ENCODE measurements at regions not wholly inside any gene's neighbourhood (a gene's known extent, or its start where the extent isn't known, plus 50 kb on each side); places are given as distances from the start of the nearest gene placed in this dataset.

- H3K36me3 ChIP-seq (ENCODE audit: control insufficient read depth in 2 of 2, insufficient read depth in 2 of 2, low read length in 1 of 2): no peaks in the 10 kb centered on the region
- no peaks in the 10 kb centered on the region for H3K4me1 ChIP-seq (ENCODE audit: control insufficient read depth, insufficient read depth, low read length)
- no peak overlapping the region for H3K4me2 ChIP-seq (ENCODE audit: control insufficient read depth, insufficient read depth)
- H3K4me3 ChIP-seq: no peak overlapping the region
- POLR2A ChIA-PET: no interaction called here
- no peak for TF ChIP-seq SRF (IDR thresholded peaks at IDR 0.05; ENCODE audit: low read depth in 2 of 2, low read length in 2 of 2)
- no peak for TF ChIP-seq RBBP5 (conservative IDR thresholded peaks at IDR 0.05)
- no peak for TF ChIP-seq SPI1 (IDR thresholded peaks at IDR 0.05; ENCODE audit: borderline replicate concordance, insufficient read depth, low read depth, low read length)
- no peak for TF ChIP-seq MYC (IDR thresholded peaks at IDR 0.05; ENCODE audit: insufficient read depth, insufficient read length, insufficient replicate concordance, low read length, severe bottlenecking)
- TF ChIP-seq POLR2A (IDR thresholded peaks at IDR 0.05; ENCODE audit: low read depth, low read length): no peak
- no peak for TF ChIP-seq ZNF207 (IDR thresholded peaks at IDR 0.05; ENCODE audit: borderline replicate concordance)
- TF ChIP-seq BCLAF1 (IDR thresholded peaks at IDR 0.05): no peak
- no peak for TF ChIP-seq GATAD2B (conservative IDR thresholded peaks at IDR 0.05; ENCODE audit: low read depth)
- no peak for TF ChIP-seq RFX5 (IDR thresholded peaks at IDR 0.05; ENCODE audit: low read depth, low read length)
- no peak for TF ChIP-seq EED (IDR thresholded peaks at IDR 0.05; ENCODE audit: low read depth)
- no peak for TF ChIP-seq SREBF1 (IDR thresholded peaks at IDR 0.05; ENCODE audit: low read length)
- TF ChIP-seq RCOR1 (conservative IDR thresholded peaks at IDR 0.05; ENCODE audit: low read depth, low read length): no peak
- no peak for TF ChIP-seq CTCF (IDR thresholded peaks at IDR 0.05 in 2 of 3, conservative IDR thresholded peaks at IDR 0.05 in 1 of 3; ENCODE audit: control insufficient read depth in 2 of 3, extremely low read depth in 1 of 3, insufficient read depth in 1 of 3, low read depth in 3 of 3, low read length in 3 of 3)
- in situ Hi-C loops (cut with MboI) (no loop called here), intact Hi-C loops (cut with micrococcal nuclease; ENCODE audit: unreplicated experiment) (no loop called here)
- H3K9ac ChIP-seq (ENCODE audit: control insufficient read depth, insufficient read depth, low read length): no peak overlapping the region
- DNase-seq (ENCODE audit: low read depth, low spot score) (no peak), ATAC-seq (no peak), FAIRE-seq (no peak)
- no peaks in the 10 kb centered on the region for H3K79me2 ChIP-seq (ENCODE audit: control insufficient read depth, insufficient read depth, low read length)
- H3K27ac ChIP-seq (ENCODE audit: control insufficient read depth, insufficient read depth): no peak overlapping the region
- WGBS (ENCODE audit: insufficient coverage, insufficient replicate concordance, low lambda C conversion rate, missing lambda C conversion rate): 63% methylated on average over 1 of the region's 1 CpG
- RAD21 ChIA-PET (ENCODE audit: unreplicated experiment): no interaction called here
- H3K9me3 ChIP-seq (replicated peaks; ENCODE audit: control insufficient read depth, insufficient read depth, low read length): no peaks in the 10 kb centered on the region
- H3K27me3 ChIP-seq (replicated peaks in 1 of 2; ENCODE audit: control insufficient read depth in 2 of 2, insufficient read depth in 2 of 2, low read length in 1 of 2): no peaks in the 10 kb centered on the region
- no peaks in the 10 kb centered on the region for H4K20me1 ChIP-seq (ENCODE audit: control insufficient read depth, insufficient read depth)
- H2AFZ ChIP-seq (ENCODE audit: control insufficient read depth, low read depth, low read length): no peak overlapping the region
- SMC1A ChIA-PET (ENCODE audit: uncharacterized antibody, unreplicated experiment): no interaction called here
- BruUV-seq (replicated peaks): no TSS peak
- CTCF ChIA-PET: interaction anchor here (1.1 kb wide), 1 partner anchor 19 kb away, joined by 3 read pairs; no protein-coding TSS in a partner anchor
Observed at GRCh38 chr4:143133977-143134376, 50.7 kb upstream of the USP38 start.
